HepG2 (cell line): ENCODE measurements at regions not wholly inside any gene's neighbourhood (a gene's known extent, or its start where the extent isn't known, plus 50 kb on each side); places are given as distances from the start of the nearest gene placed in this dataset.

Source experiments
- ATAC-seq: fragments of 200-7000 bp; cut with Tn5 transposase; 3 replicates; pipeline ENCODE4 v1.9.1; 2020; ENCODE audit warnings: mild to moderate bottlenecking, moderate library complexity
- BruUV-seq: library from RNA; stranded (reverse); fragments of 400-500 nt; replicated peaks from 2 replicates; lab custom pipeline; 2021; lab: Mats Ljungman, UMichigan
- CTCF ChIA-PET: fragments of 300-600 bp; formaldehyde crosslinking; extraction: SDS; loops from one replicate; lab custom pipeline; 2021; ENCODE audit warnings: low total read pairs, inconsistent platforms, low intra/inter-chr PET ratio; lab: Yijun Ruan, JAX
- POLR2A ChIA-PET: fragments of 350-600 bp; sonication (Branson Sonifier 250); formaldehyde crosslinking; loops from one replicate; lab custom pipeline; 2020; ENCODE audit warnings: antibody characterized with exemption, inconsistent platforms; lab: Yijun Ruan, JAX
- DNase-seq: peaks from one replicate; pipeline ENCODE4 v3.0.0-alpha.2; 2015; ENCODE audit warnings: low spot score
- FAIRE-seq: peaks from 3 replicates; lab custom pipeline; 2011; peaks lifted over from hg19 to GRCh38; lab: Jason Lieb, UNC
- H2AFZ ChIP-seq: one replicate; pipeline ENCODE4 v1.6.1; 2011; ENCODE audit warnings: low read length, inconsistent platforms
- H3K27ac ChIP-seq: fragments of 300-600 bp; 3 replicates; pipeline ENCODE4 v1.8.0; 2011; ENCODE audit warnings: mixed run types, mild to moderate bottlenecking, mixed read lengths, low read length, inconsistent platforms; ENCODE audit not compliant: insufficient read depth; ENCODE audit errors: extremely low read length
- H3K27me3 ChIP-seq, 2 experiments: fragments of 200-600 bp in 1 of 2; 2 replicates in 1 of 2; 3 replicates in 1 of 2; pipeline versions ENCODE4 v1.6.0 to v1.8.0; 2011; ENCODE audit warnings: low read length in 2 of 2, mild to moderate bottlenecking in 2 of 2, moderate library complexity in 2 of 2, inconsistent platforms in 1 of 2; ENCODE audit not compliant: insufficient read depth in 2 of 2, control insufficient read depth in 1 of 2
- H3K36me3 ChIP-seq, 2 experiments: fragments of 200-600 bp in 1 of 2; replicated peaks in 1 of 2; 2 replicates in 1 of 2; 3 replicates in 1 of 2; pipeline versions ENCODE4 v1.5.1 to v1.8.0; 2011; ENCODE audit warnings: low read length in 2 of 2, inconsistent platforms in 1 of 2; ENCODE audit not compliant: insufficient read depth in 2 of 2, control insufficient read depth in 1 of 2
- H3K4me1 ChIP-seq: 2 replicates; pipeline ENCODE4 v1.5.1; 2012; ENCODE audit warnings: low read length, inconsistent platforms; ENCODE audit not compliant: insufficient read depth
- H3K4me2 ChIP-seq: 2 replicates; pipeline ENCODE4 v1.6.0; 2011; ENCODE audit warnings: low read depth, low read length, inconsistent platforms
- H3K4me3 ChIP-seq, 3 experiments: fragments of 200-600 bp in 1 of 3; sonication (generic), shearing (Covaris generic) in 1 of 3; replicated peaks in 1 of 3; 2 replicates each; pipeline ENCODE4 v1.5.1; 2011 to 2016; ENCODE audit warnings: low read length in 3 of 3, inconsistent platforms in 2 of 3, low read depth in 2 of 3, mild to moderate bottlenecking in 2 of 3, control low read depth in 1 of 3, mixed read lengths in 1 of 3; ENCODE audit not compliant: insufficient read depth in 1 of 3
- H3K79me2 ChIP-seq: one replicate; pipeline ENCODE4 v1.6.1; 2011; ENCODE audit warnings: low read length, inconsistent platforms; ENCODE audit not compliant: insufficient read depth
- H3K9ac ChIP-seq: 2 replicates; pipeline ENCODE4 v1.6.0; 2011; ENCODE audit warnings: mild to moderate bottlenecking, low read depth, low read length, inconsistent platforms; ENCODE audit not compliant: insufficient read depth
- H3K9me3 ChIP-seq: 2 replicates; pipeline ENCODE4 v1.5.1; 2012; ENCODE audit warnings: mild to moderate bottlenecking, low read length
- H4K20me1 ChIP-seq: 2 replicates; pipeline ENCODE4 v1.6.0; 2011; ENCODE audit warnings: inconsistent platforms, mild to moderate bottlenecking, low read length, moderate library complexity; ENCODE audit not compliant: insufficient read depth
- ATM ChIP-seq: fragments of 450-650 bp; IDR thresholded peaks from 2 replicates; pipeline ENCODE4 v1.7.1; 2017; ENCODE audit warnings: mild to moderate bottlenecking, borderline replicate concordance
- CSRNP2 ChIP-seq: sonication (generic); formaldehyde crosslinking; conservative IDR thresholded peaks from 2 replicates; pipeline ENCODE4 v1.8.0; 2022; ENCODE audit warnings: low read depth, missing genetic modification reagents
- GPN1 ChIP-seq: sonication (generic); formaldehyde crosslinking; IDR thresholded peaks from 2 replicates; pipeline ENCODE4 v1.5.1; 2020; ENCODE audit warnings: missing genetic modification reagents, borderline replicate concordance
- JUN ChIP-seq: sonication (generic); formaldehyde crosslinking; IDR thresholded peaks from 2 replicates; pipeline ENCODE4 v1.4.0; 2020; ENCODE audit warnings: mild to moderate bottlenecking, missing genetic modification reagents
- KLF9 ChIP-seq: IDR thresholded peaks from 2 replicates; pipeline ENCODE4 v1.6.1; 2016; ENCODE audit warnings: low read depth
- NAIF1 ChIP-seq: sonication (generic); formaldehyde crosslinking; IDR thresholded peaks from 2 replicates; pipeline ENCODE4 v1.5.0; 2020; ENCODE audit warnings: mild to moderate bottlenecking, missing genetic modification reagents, borderline replicate concordance
- NFIB ChIP-seq: sonication (generic); formaldehyde crosslinking; IDR thresholded peaks from 2 replicates; pipeline ENCODE4 v1.9.0; 2021; ENCODE audit warnings: missing genetic modification reagents, mild to moderate bottlenecking, borderline replicate concordance
- RARA ChIP-seq: IDR thresholded peaks from 2 replicates; pipeline ENCODE4 v1.6.1; 2016; ENCODE audit warnings: missing genetic modification reagents, missing compliant biosample characterization
- REST ChIP-seq, 2 experiments: IDR thresholded peaks; 2 replicates each; pipeline ENCODE4 v1.6.1; 2011 to 2012; ENCODE audit warnings: low read length in 2 of 2, borderline replicate concordance in 1 of 2, low read depth in 1 of 2, mild to moderate bottlenecking in 1 of 2, moderate library complexity in 1 of 2
- SIN3A ChIP-seq: IDR thresholded peaks from 2 replicates; pipeline ENCODE4 v1.6.1; 2011; ENCODE audit warnings: low read depth, mild to moderate bottlenecking, control low read depth, low read length, borderline replicate concordance
- TOE1 ChIP-seq: sonication (generic); formaldehyde crosslinking; IDR thresholded peaks from 2 replicates; pipeline ENCODE4 v1.4.0; 2020; ENCODE audit warnings: mild to moderate bottlenecking, missing genetic modification reagents
- YEATS2 ChIP-seq: sonication (generic); formaldehyde crosslinking; IDR thresholded peaks from 2 replicates; pipeline ENCODE4 v1.4.0; 2020; ENCODE audit warnings: missing genetic modification reagents, borderline replicate concordance
- ZNF292 ChIP-seq: sonication (generic); formaldehyde crosslinking; IDR thresholded peaks from 2 replicates; pipeline ENCODE4 v1.8.1; 2022; ENCODE audit warnings: mild to moderate bottlenecking, low read depth, missing genetic modification reagents, borderline replicate concordance
- ZNF451 ChIP-seq: sonication (generic); formaldehyde crosslinking; IDR thresholded peaks from 2 replicates; pipeline ENCODE4 v1.5.0; 2020; ENCODE audit warnings: mild to moderate bottlenecking, missing genetic modification reagents
- ZNF605 ChIP-seq: sonication (generic); formaldehyde crosslinking; IDR thresholded peaks from 2 replicates; pipeline ENCODE4 v1.8.0; 2022; ENCODE audit warnings: mild to moderate bottlenecking, missing genetic modification reagents
- ZNF678 ChIP-seq: sonication (generic); formaldehyde crosslinking; IDR thresholded peaks from 2 replicates; pipeline ENCODE4 v1.4.0; 2020; ENCODE audit warnings: mild to moderate bottlenecking, missing genetic modification reagents
- ZNF746 ChIP-seq: sonication (generic); formaldehyde crosslinking; IDR thresholded peaks from 2 replicates; pipeline ENCODE4 v1.8.0; 2022; ENCODE audit warnings: mild to moderate bottlenecking, missing genetic modification reagents
- in situ Hi-C: cut with HindIII; loops from 2 replicates; pipeline ENCODE4 v1.10.0; 2017; ENCODE audit warnings: low pct_unique_long_range_greater_than_20kb; ENCODE audit not compliant: extremely low pct_ligation_motif_present
- intact Hi-C: fragments of 100-400 bp; cut with micrococcal nuclease; formaldehyde crosslinking; loops from one replicate; pipeline ENCODE4 v1.10.0; 2022; ENCODE audit not compliant: unreplicated experiment
- TF ChIP-seq, protein P1 (sequence below): sonication (generic); formaldehyde crosslinking; IDR thresholded peaks from 2 replicates; pipeline ENCODE4 v1.5.1; 2020; ENCODE audit warnings: missing genetic modification reagents, mild to moderate bottlenecking, borderline replicate concordance

DNA sequence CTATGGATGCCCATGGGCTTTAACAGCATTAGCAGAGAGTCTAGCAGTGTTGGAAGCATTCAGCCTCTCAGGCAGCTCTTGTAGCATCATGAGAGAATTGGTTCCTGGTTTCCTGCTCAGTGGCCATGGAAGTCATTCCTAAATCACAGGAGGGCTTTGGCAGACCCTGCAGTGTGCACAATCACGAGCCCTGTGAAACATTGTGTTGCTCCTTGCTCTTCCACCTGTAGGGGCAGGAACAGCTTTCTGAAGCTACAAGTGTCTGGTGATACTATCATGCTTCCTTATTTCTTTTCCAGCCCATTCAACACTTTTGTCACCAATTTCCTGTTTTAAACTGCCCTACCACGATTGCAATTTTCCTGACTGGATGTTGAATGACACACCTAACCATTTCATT is 402.2 kb upstream of the USP15 start (continued):
- TF ChIP-seq GPN1 (CRISPR knock-in tag) (no peak), JUN (CRISPR knock-in tag) (no peak), YEATS2 (CRISPR knock-in tag) (no peak), REST (IDR thresholded peaks at IDR 0.05; ENCODE audit: borderline replicate concordance in 1 of 2, low read depth in 1 of 2, low read length in 2 of 2) (no peak), SIN3A (no peak), KLF9 (no peak), ZNF292 (CRISPR knock-in tag) (no peak)
- TF ChIP-seq, protein P1, sequence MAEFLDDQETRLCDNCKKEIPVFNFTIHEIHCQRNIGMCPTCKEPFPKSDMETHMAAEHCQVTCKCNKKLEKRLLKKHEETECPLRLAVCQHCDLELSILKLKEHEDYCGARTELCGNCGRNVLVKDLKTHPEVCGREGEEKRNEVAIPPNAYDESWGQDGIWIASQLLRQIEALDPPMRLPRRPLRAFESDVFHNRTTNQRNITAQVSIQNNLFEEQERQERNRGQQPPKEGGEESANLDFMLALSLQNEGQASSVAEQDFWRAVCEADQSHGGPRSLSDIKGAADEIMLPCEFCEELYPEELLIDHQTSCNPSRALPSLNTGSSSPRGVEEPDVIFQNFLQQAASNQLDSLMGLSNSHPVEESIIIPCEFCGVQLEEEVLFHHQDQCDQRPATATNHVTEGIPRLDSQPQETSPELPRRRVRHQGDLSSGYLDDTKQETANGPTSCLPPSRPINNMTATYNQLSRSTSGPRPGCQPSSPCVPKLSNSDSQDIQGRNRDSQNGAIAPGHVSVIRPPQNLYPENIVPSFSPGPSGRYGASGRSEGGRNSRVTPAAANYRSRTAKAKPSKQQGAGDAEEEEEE (CRISPR knock-in tag) = no peak

GRCh38 chr12:61860451-61860850 is 399.8 kb upstream of the USP15 start:
- no peaks in the 10 kb centered on the region for H3K36me3 ChIP-seq
- H4K20me1 ChIP-seq = no peaks in the 10 kb centered on the region
- no peak overlapping the region for H3K27ac ChIP-seq
- DNase-seq = no peak
- no peak overlapping the region for H2AFZ ChIP-seq
- no peaks in the 10 kb centered on the region for H3K4me1 ChIP-seq
- no peak for FAIRE-seq
- H3K4me2 ChIP-seq = no peak overlapping the region
- H3K79me2 ChIP-seq = no peaks in the 10 kb centered on the region
- ChIA-PET CTCF (no interaction called here), POLR2A (no interaction called here)
- ATAC-seq = no peak
- intact Hi-C loops = no loop called here
- in situ Hi-C loops = no loop called here
- no peak overlapping the region for H3K4me3 ChIP-seq
- BruUV-seq = no TSS peak
- H3K9me3 ChIP-seq = no peaks in the 10 kb centered on the region
- H3K9ac ChIP-seq = no peak overlapping the region
- no peaks in the 10 kb centered on the region for H3K27me3 ChIP-seq
- TF ChIP-seq YEATS2 (CRISPR knock-in tag) (no peak), TOE1 (no peak), NAIF1 (CRISPR knock-in tag) (no peak), CSRNP2 (CRISPR knock-in tag) (no peak), ZNF678 (CRISPR knock-in tag) (no peak), ATM (no peak), ZNF746 (no peak), ZNF605 (CRISPR knock-in tag) (no peak), NFIB (CRISPR knock-in tag) (no peak), ZNF451 (CRISPR knock-in tag) (no peak), RARA (no peak)
